CD14-positive monocyte (primary cell): ENCODE measurements at regions not wholly inside any gene's neighbourhood (a gene's known extent, or its start where the extent isn't known, plus 50 kb on each side); places are given as distances from the start of the nearest gene placed in this dataset.

Source experiments
- DNase-seq, 3 donors: peaks; one replicate each; pipeline ENCODE4 v3.0.0-alpha.2; 2011 to 2022
- H2AFZ ChIP-seq: 2 replicates; pipeline ENCODE4 v1.6.0; 2012; ENCODE audit warnings: mild to moderate bottlenecking, low read depth, low read length, inconsistent platforms; ENCODE audit not compliant: insufficient read depth, poor library complexity, severe bottlenecking
- H3K27ac ChIP-seq, 2 donors: 1 replicate in 1 of 2; 2 replicates in 1 of 2; pipeline ENCODE4 v1.5.1; 2012 to 2013; ENCODE audit warnings: low read length in 2 of 2, control low read depth in 1 of 2, inconsistent platforms in 1 of 2, low read depth in 1 of 2, mild to moderate bottlenecking in 1 of 2
- H3K27me3 ChIP-seq, 2 donors: one replicate each; pipeline versions ENCODE4 v1.6.0 to v1.6.1; 2011 to 2013; ENCODE audit warnings: low read length in 2 of 2; ENCODE audit not compliant: control insufficient read depth in 2 of 2, insufficient read depth in 2 of 2
- H3K36me3 ChIP-seq, 2 donors: replicated peaks in 1 of 2; 1 replicate in 1 of 2; 2 replicates in 1 of 2; pipeline versions ENCODE4 v1.5.1 to v1.6.1; 2012 to 2013; ENCODE audit warnings: low read length in 2 of 2, control low read depth in 1 of 2, inconsistent platforms in 1 of 2, mild to moderate bottlenecking in 1 of 2; ENCODE audit not compliant: insufficient read depth in 2 of 2, control insufficient read depth in 1 of 2
- H3K4me1 ChIP-seq, 2 donors: 1 replicate in 1 of 2; 2 replicates in 1 of 2; pipeline versions ENCODE4 v1.5.1 to v1.6.1; 2012 to 2013; ENCODE audit warnings: low read length in 2 of 2, control low read depth in 1 of 2, inconsistent platforms in 1 of 2, mild to moderate bottlenecking in 1 of 2, moderate library complexity in 1 of 2; ENCODE audit not compliant: insufficient read depth in 2 of 2, control insufficient read depth in 1 of 2
- H3K4me2 ChIP-seq: replicated peaks from 2 replicates; pipeline ENCODE3; 2012; ENCODE audit warnings: low read length, moderate library complexity, mild to moderate bottlenecking; ENCODE audit not compliant: poor library complexity, severe bottlenecking; ENCODE audit errors: extremely low read depth
- H3K4me3 ChIP-seq, 3 experiments: fragments of 200-600 bp in 1 of 3; sonication (generic) in 1 of 3; replicated peaks in 1 of 3; 1 replicate in 2 of 3; 2 replicates in 1 of 3; pipeline ENCODE4 v1.5.1; 2011 to 2013; ENCODE audit warnings: low read length in 3 of 3, mild to moderate bottlenecking in 3 of 3, control low read depth in 2 of 3, low read depth in 2 of 3, inconsistent platforms in 1 of 3, moderate library complexity in 1 of 3
- H3K79me2 ChIP-seq: 2 replicates; pipeline ENCODE4 v1.6.0; 2012; ENCODE audit warnings: mild to moderate bottlenecking, control low read depth, inconsistent platforms, low read length, moderate library complexity; ENCODE audit not compliant: insufficient read depth
- H3K9ac ChIP-seq: 2 replicates; pipeline ENCODE4 v1.6.0; 2017; ENCODE audit warnings: low read length, mild to moderate bottlenecking; ENCODE audit not compliant: insufficient read depth, poor library complexity, severe bottlenecking
- H3K9me3 ChIP-seq, 2 donors: replicated peaks in 1 of 2; 1 replicate in 1 of 2; 2 replicates in 1 of 2; pipeline versions ENCODE4 v1.5.1 to v1.6.1; 2012 to 2013; ENCODE audit warnings: low read length in 2 of 2, control low read depth in 1 of 2; ENCODE audit not compliant: control insufficient read depth in 1 of 2, insufficient read depth in 1 of 2
- H4K20me1 ChIP-seq: 2 replicates; pipeline ENCODE4 v1.6.0; 2012; ENCODE audit warnings: mild to moderate bottlenecking, low read length, control low read depth, moderate library complexity; ENCODE audit not compliant: insufficient read depth
- H3K27ac Mint-ChIP-seq, 7 donors: one replicate each; pipeline ENCODE4 v1.8.0; 2020; ENCODE audit warnings: mild to moderate bottlenecking in 7 of 7, mixed read lengths in 7 of 7, moderate library complexity in 6 of 7, inconsistent platforms in 2 of 7
- H3K27me3 Mint-ChIP-seq, 3 donors: one replicate each; pipeline ENCODE4 v1.8.0; 2021 to 2022; ENCODE audit warnings: low read depth in 3 of 3, mild to moderate bottlenecking in 3 of 3, mixed read lengths in 3 of 3, moderate library complexity in 3 of 3, inconsistent platforms in 1 of 3
- H3K36me3 Mint-ChIP-seq, 2 donors: one replicate each; pipeline ENCODE4 v1.8.0; 2020; ENCODE audit warnings: mixed read lengths in 2 of 2, inconsistent platforms in 1 of 2, mild to moderate bottlenecking in 1 of 2
- H3K4me1 Mint-ChIP-seq: one replicate; pipeline ENCODE4 v1.8.0; 2020; ENCODE audit warnings: mild to moderate bottlenecking, mixed read lengths
- H3K4me3 Mint-ChIP-seq, 2 donors: one replicate each; pipeline ENCODE4 v1.8.0; 2020; ENCODE audit warnings: mild to moderate bottlenecking in 2 of 2, mixed read lengths in 2 of 2, moderate library complexity in 1 of 2
- H3K9me3 Mint-ChIP-seq, 7 donors: one replicate each; pipeline ENCODE4 v1.8.0; 2020 to 2022; ENCODE audit warnings: mixed read lengths in 7 of 7, mild to moderate bottlenecking in 6 of 7, moderate library complexity in 6 of 7, inconsistent platforms in 2 of 7
- WGBS: methylation state at CpG from one replicate; pipeline ENCODE4 v1.1.5; 2013; ENCODE audit warnings: missing lambda C conversion rate; ENCODE audit not compliant: insufficient coverage; 5-methylcytosine and 5-hydroxymethylcytosine counted together
- intact Hi-C, 2 donors: fragments of 100-400 bp; cut with micrococcal nuclease; formaldehyde crosslinking; loops; one replicate each; pipeline versions ENCODE4 v1.15.0 to v1.15.1; 2023
- TF ChIP-seq, protein P1 (sequence below): fragments of 200-600 bp; IDR thresholded peaks from one replicate; pipeline ENCODE4 v1.8.0; 2022; ENCODE audit warnings: antibody characterized with exemption, mild to moderate bottlenecking

- intact Hi-C loops: no loop called here
- Mint-ChIP-seq H3K4me1 (peaks cover 3% of the 10 kb centered on the region), H3K27me3 (peaks cover 3 to 6% (median 4%) of the 10 kb centered on the region in 3 donors), H3K27ac (no peak overlapping the region), H3K4me3 (no peak overlapping the region), H3K36me3 (no peaks in the 10 kb centered on the region), H3K9me3 (peaks cover 0 to 2% (median 0%) of the 10 kb centered on the region in 7 donors)
- Histone ChIP-seq H3K4me3 (no peak overlapping the region), H3K27me3 (no peaks in the 10 kb centered on the region), H3K4me1 (no peaks in the 10 kb centered on the region), H2AFZ (no peak overlapping the region), H3K9ac (no peak overlapping the region), H3K27ac (no peak overlapping the region), H3K4me2 (no peak overlapping the region), H3K79me2 (no peaks in the 10 kb centered on the region), H4K20me1 (no peaks in the 10 kb centered on the region), H3K9me3 (no peaks in the 10 kb centered on the region), H3K36me3 (no peaks in the 10 kb centered on the region)
- DNase-seq: no peak
- WGBS: 100% methylated on average over 3 of the region's 8 CpGs
- TF ChIP-seq, protein P1, sequence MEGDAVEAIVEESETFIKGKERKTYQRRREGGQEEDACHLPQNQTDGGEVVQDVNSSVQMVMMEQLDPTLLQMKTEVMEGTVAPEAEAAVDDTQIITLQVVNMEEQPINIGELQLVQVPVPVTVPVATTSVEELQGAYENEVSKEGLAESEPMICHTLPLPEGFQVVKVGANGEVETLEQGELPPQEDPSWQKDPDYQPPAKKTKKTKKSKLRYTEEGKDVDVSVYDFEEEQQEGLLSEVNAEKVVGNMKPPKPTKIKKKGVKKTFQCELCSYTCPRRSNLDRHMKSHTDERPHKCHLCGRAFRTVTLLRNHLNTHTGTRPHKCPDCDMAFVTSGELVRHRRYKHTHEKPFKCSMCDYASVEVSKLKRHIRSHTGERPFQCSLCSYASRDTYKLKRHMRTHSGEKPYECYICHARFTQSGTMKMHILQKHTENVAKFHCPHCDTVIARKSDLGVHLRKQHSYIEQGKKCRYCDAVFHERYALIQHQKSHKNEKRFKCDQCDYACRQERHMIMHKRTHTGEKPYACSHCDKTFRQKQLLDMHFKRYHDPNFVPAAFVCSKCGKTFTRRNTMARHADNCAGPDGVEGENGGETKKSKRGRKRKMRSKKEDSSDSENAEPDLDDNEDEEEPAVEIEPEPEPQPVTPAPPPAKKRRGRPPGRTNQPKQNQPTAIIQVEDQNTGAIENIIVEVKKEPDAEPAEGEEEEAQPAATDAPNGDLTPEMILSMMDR: no peak
Measured at GRCh38 chr3:73225146-73225855, 163.8 kb downstream of the EBLN2 start.

- Mint-ChIP-seq H3K27me3 (peaks cover 3 to 6% (median 4%) of the 10 kb centered on the region in 3 donors), H3K36me3 (no peaks in the 10 kb centered on the region), H3K9me3 (peaks cover 0 to 2% (median 0%) of the 10 kb centered on the region in 7 donors), H3K4me3 (no peak overlapping the region), H3K4me1 (peaks cover 3% of the 10 kb centered on the region), H3K27ac (no peak overlapping the region)
- H3K27ac ChIP-seq: no peak overlapping the region
- H3K4me3 ChIP-seq: no peak overlapping the region
- H3K9ac ChIP-seq: no peak overlapping the region
- intact Hi-C loops: no loop called here
- DNase-seq: no peak
- H3K36me3 ChIP-seq: no peaks in the 10 kb centered on the region
- H3K27me3 ChIP-seq: no peaks in the 10 kb centered on the region
- no peak overlapping the region for H2AFZ ChIP-seq
- TF ChIP-seq, protein P1: no peak
- no CpG with 5 or more reads among the region's 2 CpGs for WGBS
- H4K20me1 ChIP-seq: no peaks in the 10 kb centered on the region
- H3K4me2 ChIP-seq: no peak overlapping the region
- no peaks in the 10 kb centered on the region for H3K4me1 ChIP-seq
- H3K79me2 ChIP-seq: no peaks in the 10 kb centered on the region
- H3K9me3 ChIP-seq: no peaks in the 10 kb centered on the region
Measured at GRCh38 chr3:73225991-73226390, 164.5 kb downstream of the EBLN2 start.
